Neural cell (in vitro differentiated cells): ENCODE measurements at regions not wholly inside any gene's neighbourhood (a gene's known extent, or its start where the extent isn't known, plus 50 kb on each side); places are given as distances from the start of the nearest gene placed in this dataset.

Source experiments
- CTCF ChIP-seq: fragments of 450-650 bp; IDR thresholded peaks from 2 replicates; pipeline ENCODE4 v1.5.1; 2014; ENCODE audit warnings: antibody characterized with exemption, mild to moderate bottlenecking, moderate library complexity; ENCODE audit not compliant: poor library complexity, severe bottlenecking
- EP300 ChIP-seq: fragments of 450-650 bp; conservative IDR thresholded peaks from 2 replicates; pipeline ENCODE4 v1.6.1; 2014; ENCODE audit warnings: antibody characterized with exemption, mild to moderate bottlenecking, moderate library complexity; ENCODE audit not compliant: poor library complexity, severe bottlenecking
- EZH2 ChIP-seq: fragments of 200-600, 300-800 bp; shearing (Covaris generic), sonication (generic); IDR thresholded peaks from 2 replicates; pipeline ENCODE4 v1.6.1; 2014; ENCODE audit warnings: antibody characterized with exemption, low read length, borderline replicate concordance, mild to moderate bottlenecking; ENCODE audit not compliant: insufficient read depth, poor library complexity, severe bottlenecking
- MXI1 ChIP-seq: fragments of 450-650 bp; conservative IDR thresholded peaks from 2 replicates; pipeline ENCODE4 v1.6.1; 2014; ENCODE audit warnings: antibody characterized with exemption, mild to moderate bottlenecking; ENCODE audit not compliant: poor library complexity, severe bottlenecking
- POLR2AphosphoS5 ChIP-seq: IDR thresholded peaks from 2 replicates; pipeline ENCODE4 v1.6.1; 2012
- RAD21 ChIP-seq: fragments of 450-650 bp; conservative IDR thresholded peaks from 2 replicates; pipeline ENCODE4 v1.6.1; 2014; ENCODE audit warnings: antibody characterized with exemption, mild to moderate bottlenecking, moderate library complexity
- REST ChIP-seq: IDR thresholded peaks from 2 replicates; pipeline ENCODE4 v1.6.1; 2012; ENCODE audit warnings: borderline replicate concordance

DNA sequence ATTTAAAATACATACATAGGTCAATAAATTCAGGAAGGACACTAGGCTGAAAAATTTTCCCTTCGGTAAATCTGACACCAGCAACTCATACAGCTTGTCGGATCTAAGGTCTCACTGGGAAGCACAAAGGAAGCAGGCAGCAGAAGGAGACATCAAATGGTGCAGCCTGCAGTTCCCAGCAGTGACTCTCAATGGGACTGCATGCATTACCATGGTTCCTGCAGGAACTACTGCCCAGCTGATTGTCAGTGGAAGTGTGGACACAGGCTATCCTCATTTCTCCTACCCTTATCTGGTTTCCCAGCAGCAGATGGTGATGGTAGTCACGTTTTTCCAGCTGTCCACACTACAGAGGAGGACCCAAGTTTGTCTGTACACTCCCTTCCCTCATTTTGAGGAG, 113.3 kb downstream of the PPP1R2C start:
- TF ChIP-seq CTCF = no peak
- TF ChIP-seq EZH2 = no peak
- no peak for TF ChIP-seq EP300
- no peak for TF ChIP-seq POLR2AphosphoS5
- TF ChIP-seq MXI1 = no peak
- TF ChIP-seq REST = no peak
- no peak for TF ChIP-seq RAD21
